BLaER1 (cell line): ENCODE measurements at regions not wholly inside any gene's neighbourhood (a gene's known extent, or its start where the extent isn't known, plus 50 kb on each side); places are given as distances from the start of the nearest gene placed in this dataset.

Source experiments
- H3K27ac ChIP-seq: shearing (Covaris generic); formaldehyde crosslinking; 2 replicates; pipeline ENCODE4 v1.8.1; 2022
- H3K27me3 ChIP-seq: shearing (Covaris generic); formaldehyde crosslinking; 2 replicates; pipeline ENCODE4 v1.8.1; 2022
- H3K36me3 ChIP-seq: shearing (Covaris generic); formaldehyde crosslinking; 2 replicates; pipeline ENCODE4 v1.8.1; 2022
- H3K4me1 ChIP-seq: shearing (Covaris generic); formaldehyde crosslinking; 2 replicates; pipeline ENCODE4 v1.8.1; 2022
- H3K4me2 ChIP-seq: shearing (Covaris generic); formaldehyde crosslinking; 2 replicates; pipeline ENCODE4 v1.8.1; 2022
- H3K4me3 ChIP-seq: shearing (Covaris generic); formaldehyde crosslinking; 2 replicates; pipeline ENCODE4 v1.8.1; 2022
- H3K9ac ChIP-seq: shearing (Covaris generic); formaldehyde crosslinking; 2 replicates; pipeline ENCODE4 v1.8.1; 2022
- H3K9me3 ChIP-seq: shearing (Covaris generic); formaldehyde crosslinking; 2 replicates; pipeline ENCODE4 v1.8.1; 2022
- H4K20me1 ChIP-seq: shearing (Covaris generic); formaldehyde crosslinking; 2 replicates; pipeline ENCODE4 v1.8.1; 2022
- Cebpa-rat ChIP-seq: shearing (Covaris generic); IDR thresholded peaks from 2 replicates; pipeline ENCODE4 v1.8.1; 2022

- TF ChIP-seq Cebpa-rat: no peak
- H3K27ac ChIP-seq: no peak overlapping the region
- no peaks in the 10 kb centered on the region for H3K4me1 ChIP-seq
- H3K36me3 ChIP-seq: no peaks in the 10 kb centered on the region
- peaks cover 87% of the 10 kb centered on the region for H3K27me3 ChIP-seq
- no peaks in the 10 kb centered on the region for H4K20me1 ChIP-seq
- H3K4me3 ChIP-seq: no peak overlapping the region
- H3K9ac ChIP-seq: no peak overlapping the region
- H3K9me3 ChIP-seq: no peaks in the 10 kb centered on the region; the same call in 1 of the 2 replicates
- H3K4me2 ChIP-seq: no peak overlapping the region
Observed at GRCh38 chrX:42106556-42106955, 183.2 kb upstream of the CASK start.

- no peak overlapping the region for H3K27ac ChIP-seq
- no peak overlapping the region for H3K4me2 ChIP-seq
- peaks cover 93% of the 10 kb centered on the region for H3K27me3 ChIP-seq
- no peaks in the 10 kb centered on the region for H4K20me1 ChIP-seq
- H3K9ac ChIP-seq: no peak overlapping the region
- no peaks in the 10 kb centered on the region for H3K36me3 ChIP-seq
- no peak for TF ChIP-seq Cebpa-rat
- no peaks in the 10 kb centered on the region for H3K4me1 ChIP-seq
- no peak overlapping the region for H3K4me3 ChIP-seq
- no peaks in the 10 kb centered on the region; the same call in 1 of the 2 replicates for H3K9me3 ChIP-seq
Observed at GRCh38 chrX:42102586-42103282, 179.4 kb upstream of the CASK start.

GRCh38 chrX:42098900-42099299, 175.5 kb upstream of the CASK start:
- Histone ChIP-seq H3K4me3 (no peak overlapping the region), H3K4me2 (no peak overlapping the region), H4K20me1 (no peaks in the 10 kb centered on the region; the same call in 1 of the 2 replicates), H3K4me1 (no peaks in the 10 kb centered on the region), H3K9me3 (no peaks in the 10 kb centered on the region), H3K27me3 (peaks cover 98% of the 10 kb centered on the region), H3K9ac (no peak overlapping the region), H3K36me3 (no peaks in the 10 kb centered on the region), H3K27ac (no peak overlapping the region)
- no peak for TF ChIP-seq Cebpa-rat

- Histone ChIP-seq H3K4me2 (no peak overlapping the region), H3K36me3 (no peaks in the 10 kb centered on the region), H3K9ac (no peak overlapping the region), H3K4me1 (no peaks in the 10 kb centered on the region), H3K4me3 (no peak overlapping the region), H3K27me3 (peaks cover 95% of the 10 kb centered on the region), H3K27ac (no peak overlapping the region), H4K20me1 (no peaks in the 10 kb centered on the region; the same call in 1 of the 2 replicates), H3K9me3 (no peaks in the 10 kb centered on the region)
- TF ChIP-seq Cebpa-rat: no peak
Observed at GRCh38 chrX:42097486-42097885, 174.1 kb upstream of the CASK start.

GRCh38 chrX:42096265-42096920, 173.0 kb upstream of the CASK start:
- no peak overlapping the region for H3K9ac ChIP-seq
- H3K36me3 ChIP-seq: no peaks in the 10 kb centered on the region
- no peak overlapping the region for H3K27ac ChIP-seq
- peaks cover 91% of the 10 kb centered on the region for H3K27me3 ChIP-seq
- no peaks in the 10 kb centered on the region; the same call in 1 of the 2 replicates for H4K20me1 ChIP-seq
- no peak for TF ChIP-seq Cebpa-rat
- no peak overlapping the region for H3K4me3 ChIP-seq
- H3K4me2 ChIP-seq: no peak overlapping the region
- H3K9me3 ChIP-seq: no peaks in the 10 kb centered on the region
- H3K4me1 ChIP-seq: no peaks in the 10 kb centered on the region

GRCh38 chrX:42094218-42094617, 170.9 kb upstream of the CASK start:
- no peak for TF ChIP-seq Cebpa-rat
- Histone ChIP-seq H3K4me2 (no peak overlapping the region), H4K20me1 (no peaks in the 10 kb centered on the region; the same call in 1 of the 2 replicates), H3K27me3 (peaks cover 92% of the 10 kb centered on the region), H3K9ac (no peak overlapping the region), H3K27ac (no peak overlapping the region), H3K4me1 (no peaks in the 10 kb centered on the region), H3K36me3 (no peaks in the 10 kb centered on the region), H3K9me3 (no peaks in the 10 kb centered on the region), H3K4me3 (no peak overlapping the region)

GRCh38 chrX:42093756-42094155, 170.4 kb upstream of the CASK start:
- Histone ChIP-seq H4K20me1 (no peaks in the 10 kb centered on the region; the same call in 1 of the 2 replicates), H3K9ac (no peak overlapping the region), H3K4me2 (no peak overlapping the region), H3K9me3 (no peaks in the 10 kb centered on the region), H3K27ac (no peak overlapping the region), H3K36me3 (no peaks in the 10 kb centered on the region), H3K27me3 (peaks cover 92% of the 10 kb centered on the region), H3K4me3 (no peak overlapping the region), H3K4me1 (no peaks in the 10 kb centered on the region)
- no peak for TF ChIP-seq Cebpa-rat

- Histone ChIP-seq H3K4me1 (no peaks in the 10 kb centered on the region), H3K27ac (no peak overlapping the region), H3K4me3 (no peak overlapping the region), H3K4me2 (no peak overlapping the region), H3K36me3 (no peaks in the 10 kb centered on the region), H3K27me3 (peaks cover 87% of the 10 kb centered on the region), H4K20me1 (no peaks in the 10 kb centered on the region; the same call in 1 of the 2 replicates), H3K9me3 (no peaks in the 10 kb centered on the region), H3K9ac (no peak overlapping the region)
- no peak for TF ChIP-seq Cebpa-rat
Observed at GRCh38 chrX:42090395-42090794, 167.0 kb upstream of the CASK start.

GRCh38 chrX:42089031-42089430, 165.7 kb upstream of the CASK start:
- Histone ChIP-seq H3K4me2 (no peak overlapping the region), H3K4me3 (no peak overlapping the region), H4K20me1 (no peaks in the 10 kb centered on the region; the same call in 1 of the 2 replicates)

GRCh38 chrX:42087960-42088359, 164.6 kb upstream of the CASK start:
- Histone ChIP-seq H3K4me1 (no peaks in the 10 kb centered on the region), H3K4me3 (no peak overlapping the region)

More at GRCh38 chrX:42089031-42089430, 165.7 kb upstream of the CASK start:
- no peaks in the 10 kb centered on the region for H3K4me1 ChIP-seq
- TF ChIP-seq Cebpa-rat: no peak
- H3K36me3 ChIP-seq: no peaks in the 10 kb centered on the region
- H3K27ac ChIP-seq: no peak overlapping the region
- H3K9me3 ChIP-seq: no peaks in the 10 kb centered on the region
- H3K9ac ChIP-seq: no peak overlapping the region
- peaks cover 87% of the 10 kb centered on the region for H3K27me3 ChIP-seq

More at GRCh38 chrX:42087960-42088359, 164.6 kb upstream of the CASK start:
- Histone ChIP-seq H4K20me1 (no peaks in the 10 kb centered on the region), H3K4me2 (no peak overlapping the region), H3K27ac (no peak overlapping the region), H3K27me3 (peaks cover 87% of the 10 kb centered on the region), H3K36me3 (no peaks in the 10 kb centered on the region), H3K9me3 (no peaks in the 10 kb centered on the region), H3K9ac (no peak overlapping the region)
- no peak for TF ChIP-seq Cebpa-rat
